ENCODE measurements at regions not wholly inside any gene's neighbourhood (a gene's known extent, or its start where the extent isn't known, plus 50 kb on each side); places are given as distances from the start of the nearest gene placed in this dataset.

DNA sequence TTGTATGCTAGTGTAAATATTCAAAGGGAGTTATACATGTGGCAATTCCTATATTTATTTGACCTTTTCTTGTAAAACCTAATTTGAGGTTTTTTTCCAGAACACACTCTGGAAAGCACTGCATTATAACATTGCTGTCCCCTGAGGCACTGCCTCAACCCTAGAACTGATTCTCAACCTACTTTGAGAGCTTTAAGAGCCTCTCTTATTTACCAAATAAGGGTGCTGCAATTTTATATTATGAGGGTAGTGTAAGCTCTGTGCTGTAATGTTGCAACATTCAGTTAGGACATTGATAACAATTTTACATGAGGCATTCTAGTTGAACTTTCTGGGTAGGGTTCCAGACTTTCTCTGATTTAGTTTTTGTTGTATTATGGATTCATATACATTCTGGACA lies 302.2 kb upstream of the DEPDC1 start:
- TF ChIP-seq ARNT (IDR thresholded peaks at IDR 0.05) = no peak
- no peak for TF ChIP-seq BHLHE40 (IDR thresholded peaks at IDR 0.05; ENCODE audit: borderline replicate concordance)

All from HEK293T (cell line).